NB4 (cell line): ENCODE measurements at regions not wholly inside any gene's neighbourhood (a gene's known extent, or its start where the extent isn't known, plus 50 kb on each side); places are given as distances from the start of the nearest gene placed in this dataset.

Experiments
- CTCF ChIP-seq: IDR thresholded peaks from one replicate; pipeline ENCODE4 v1.5.1; 2012; ENCODE audit warnings: low read depth, low read length
- MAX ChIP-seq: IDR thresholded peaks from 2 replicates; pipeline ENCODE4 v1.6.1; 2011; ENCODE audit warnings: low read depth, low read length
- POLR2A ChIP-seq: IDR thresholded peaks from 2 replicates; pipeline ENCODE4 v1.6.1; 2011; ENCODE audit warnings: mild to moderate bottlenecking; ENCODE audit not compliant: insufficient read length; ENCODE audit errors: extremely low read depth

GRCh38 chr3:197365586-197365985 lies 67.2 kb upstream of the DLG1 start:
- TF ChIP-seq CTCF = no peak
- TF ChIP-seq POLR2A = no peak
- TF ChIP-seq MAX = no peak
